Prostate gland (tissue), 2 donors: ENCODE measurements at regions not wholly inside any gene's neighbourhood (a gene's known extent, or its start where the extent isn't known, plus 50 kb on each side); places are given as distances from the start of the nearest gene placed in this dataset.

ENCODE experiments used
- CTCF ChIP-seq, 4 experiments: fragments of 200-600 bp in 2 of 4; fragments of 450-650 bp in 2 of 4; sonication (generic) in 2 of 4; IDR thresholded peaks; 1 replicate in 3 of 4; 2 replicates in 1 of 4; pipeline ENCODE4 v1.5.1; 2016 to 2019; ENCODE audit warnings: antibody characterized with exemption in 4 of 4, mild to moderate bottlenecking in 2 of 4, moderate library complexity in 2 of 4
- POLR2AphosphoS5 ChIP-seq: sonication (generic); formaldehyde crosslinking; IDR thresholded peaks from one replicate; pipeline ENCODE4 v1.6.1; 2017; ENCODE audit warnings: antibody characterized with exemption

GRCh38 chr6:119726086-119726485 is 376.5 kb upstream of the MAN1A1 start:
- no peak for TF ChIP-seq CTCF (IDR thresholded peaks at IDR 0.05)
- TF ChIP-seq POLR2AphosphoS5 = no peak
